GM12875 (cell line): ENCODE measurements at regions not wholly inside any gene's neighbourhood (a gene's known extent, or its start where the extent isn't known, plus 50 kb on each side); places are given as distances from the start of the nearest gene placed in this dataset.

Source experiments
- H3K4me3 ChIP-seq: one replicate; pipeline ENCODE4 v1.5.1; 2011; ENCODE audit warnings: low read depth, low read length, control low read depth
- TF ChIP-seq, protein P1 (sequence below): IDR thresholded peaks from 2 replicates; pipeline ENCODE4 v1.5.1; 2011; ENCODE audit warnings: low read depth, mild to moderate bottlenecking, control low read depth, inconsistent platforms, low read length, moderate library complexity, borderline replicate concordance; ENCODE audit not compliant: insufficient read depth

DNA sequence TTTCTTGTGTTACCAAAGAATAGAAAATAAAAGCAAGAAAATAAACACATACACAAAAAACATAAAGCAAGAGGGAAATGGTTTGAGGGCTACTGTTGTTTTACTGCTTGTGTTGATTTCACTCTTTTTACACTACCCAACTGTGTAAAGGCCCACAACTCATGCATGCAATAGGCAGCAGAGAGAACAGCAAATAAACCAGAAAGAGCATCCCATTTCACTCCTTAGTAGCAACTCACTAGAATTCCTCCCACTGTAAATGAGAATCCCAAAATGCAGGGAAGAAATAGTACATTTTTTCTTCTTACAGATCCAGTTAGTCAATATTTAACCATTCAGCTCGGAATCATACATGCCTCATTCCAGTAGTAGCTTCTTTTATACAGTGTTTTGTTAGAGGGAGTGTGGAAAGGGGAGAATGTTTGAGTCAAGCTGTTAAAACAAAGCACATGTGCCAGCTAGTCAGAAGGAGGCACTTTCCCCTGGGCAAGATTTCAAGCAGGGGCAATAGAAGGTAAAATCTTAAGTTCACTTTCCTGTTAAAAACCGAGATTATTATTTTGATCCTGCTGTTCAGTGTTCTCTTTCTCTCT, 147.2 kb upstream of the FAM98A start:
- no peak overlapping the region for H3K4me3 ChIP-seq
- TF ChIP-seq, protein P1, sequence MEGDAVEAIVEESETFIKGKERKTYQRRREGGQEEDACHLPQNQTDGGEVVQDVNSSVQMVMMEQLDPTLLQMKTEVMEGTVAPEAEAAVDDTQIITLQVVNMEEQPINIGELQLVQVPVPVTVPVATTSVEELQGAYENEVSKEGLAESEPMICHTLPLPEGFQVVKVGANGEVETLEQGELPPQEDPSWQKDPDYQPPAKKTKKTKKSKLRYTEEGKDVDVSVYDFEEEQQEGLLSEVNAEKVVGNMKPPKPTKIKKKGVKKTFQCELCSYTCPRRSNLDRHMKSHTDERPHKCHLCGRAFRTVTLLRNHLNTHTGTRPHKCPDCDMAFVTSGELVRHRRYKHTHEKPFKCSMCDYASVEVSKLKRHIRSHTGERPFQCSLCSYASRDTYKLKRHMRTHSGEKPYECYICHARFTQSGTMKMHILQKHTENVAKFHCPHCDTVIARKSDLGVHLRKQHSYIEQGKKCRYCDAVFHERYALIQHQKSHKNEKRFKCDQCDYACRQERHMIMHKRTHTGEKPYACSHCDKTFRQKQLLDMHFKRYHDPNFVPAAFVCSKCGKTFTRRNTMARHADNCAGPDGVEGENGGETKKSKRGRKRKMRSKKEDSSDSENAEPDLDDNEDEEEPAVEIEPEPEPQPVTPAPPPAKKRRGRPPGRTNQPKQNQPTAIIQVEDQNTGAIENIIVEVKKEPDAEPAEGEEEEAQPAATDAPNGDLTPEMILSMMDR: no peak

DNA sequence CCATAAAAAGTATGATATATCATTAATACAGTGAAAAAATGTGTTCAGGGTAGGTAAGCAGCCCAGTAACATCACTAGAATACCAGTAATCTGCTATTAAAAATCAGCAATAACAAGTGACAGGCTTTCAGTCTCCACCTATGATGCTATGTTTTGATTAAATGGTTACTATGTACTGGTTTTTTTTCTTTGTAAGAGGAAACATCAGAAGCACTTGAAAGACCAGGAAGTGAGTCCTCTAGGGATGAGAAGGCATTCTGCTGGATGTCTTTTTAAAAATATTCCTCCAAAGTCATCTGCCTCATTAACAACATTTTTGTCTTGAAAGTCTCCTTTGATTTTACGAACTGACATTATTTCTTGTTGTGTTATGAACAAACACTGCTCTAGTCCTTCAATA, 136.0 kb upstream of the FAM98A start:
- TF ChIP-seq, protein P1: no peak
- H3K4me3 ChIP-seq: no peak overlapping the region

GRCh38 chr2:33730804-33731203, 131.7 kb upstream of the FAM98A start:
- TF ChIP-seq, protein P1: no peak
- H3K4me3 ChIP-seq: no peak overlapping the region

GRCh38 chr2:33730193-33730592, 131.1 kb upstream of the FAM98A start:
- H3K4me3 ChIP-seq: no peak overlapping the region
- TF ChIP-seq, protein P1: no peak

GRCh38 chr2:33729353-33729752, 130.3 kb upstream of the FAM98A start:
- TF ChIP-seq, protein P1: no peak

DNA sequence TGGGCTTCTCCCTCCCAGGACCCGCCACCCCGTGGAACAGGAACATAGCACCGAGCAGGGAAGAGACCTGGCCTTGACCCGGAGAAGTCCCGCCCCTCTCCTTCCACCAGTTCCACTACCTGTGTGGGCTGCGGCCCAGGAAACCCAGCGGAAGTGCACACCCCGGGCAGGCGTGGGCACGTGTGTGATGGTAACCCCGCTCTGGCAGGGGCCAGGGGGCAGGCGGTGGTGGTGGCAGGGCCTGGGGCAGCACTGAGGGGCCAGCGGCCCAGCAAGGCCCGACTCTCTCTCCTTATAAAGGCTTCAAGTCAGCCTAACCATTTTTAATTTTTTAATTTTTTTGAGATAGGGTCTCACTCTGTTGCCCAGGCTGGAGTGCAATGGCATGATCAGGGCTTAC, 129.0 kb upstream of the FAM98A start:
- TF ChIP-seq, protein P1: no peak
- no peak overlapping the region for H3K4me3 ChIP-seq

More at GRCh38 chr2:33729353-33729752, 130.3 kb upstream of the FAM98A start:
- no peak overlapping the region for H3K4me3 ChIP-seq

DNA sequence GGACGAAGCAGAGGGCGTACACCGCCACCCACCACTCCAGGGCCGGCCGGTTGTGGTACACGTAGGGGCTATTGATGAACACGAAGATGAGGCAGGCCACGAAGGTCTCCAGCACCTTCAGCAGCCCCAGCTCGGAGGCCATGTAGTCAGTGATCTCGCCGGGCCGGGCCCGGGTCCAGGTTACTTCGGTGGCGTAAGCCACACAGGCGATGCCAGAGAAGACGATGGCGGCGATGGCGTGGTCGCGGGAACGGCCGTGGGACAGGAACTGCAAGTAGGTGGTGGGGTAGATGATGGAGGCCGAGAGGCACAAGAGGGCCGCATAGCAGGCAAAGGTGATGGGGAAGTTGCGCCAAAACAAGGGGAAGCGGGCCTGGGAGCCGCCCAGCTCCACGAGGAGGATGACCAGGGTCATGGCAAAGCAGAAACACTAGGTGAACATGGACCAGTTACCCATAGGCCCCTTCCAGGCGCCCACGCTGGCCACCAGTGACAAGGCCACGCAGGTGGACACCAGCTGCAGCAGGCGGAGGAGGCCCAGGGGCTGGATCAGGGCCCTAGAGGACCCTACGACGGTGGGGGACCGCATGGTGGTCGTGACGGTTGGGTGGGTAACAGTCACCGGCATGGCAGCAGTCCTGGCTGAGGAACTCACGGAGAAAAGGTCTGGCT, 128.4 kb upstream of the FAM98A start:
- H3K4me3 ChIP-seq: no peak overlapping the region
- TF ChIP-seq, protein P1: no peak
